Cerebellar nuclear complex (tissue), 1 donor: ENCODE measurements at regions not wholly inside any gene's neighbourhood (a gene's known extent, or its start where the extent isn't known, plus 50 kb on each side); places are given as distances from the start of the nearest gene placed in this dataset.

ENCODE experiments used
- DNase-seq, 2 experiments: peaks; one replicate each; lab custom pipeline; 2025; lab: John Stamatoyannopoulos, UW

- DNase-seq: no peak
Observed at GRCh38 chr2:120455390-120455789, 109.5 kb downstream of the INHBB start.

- no peak for DNase-seq
Observed at GRCh38 chr2:120456867-120457266, 110.9 kb downstream of the INHBB start.

- DNase-seq: no peak
Observed at GRCh38 chr2:120460511-120460910, 114.6 kb downstream of the INHBB start.

- no peak for DNase-seq
Observed at GRCh38 chr2:120461092-120461491, 115.2 kb downstream of the INHBB start.

GRCh38 chr2:120461546-120462537 is 115.9 kb downstream of the INHBB start:
- no peak for DNase-seq

- DNase-seq: no peak
Observed at GRCh38 chr2:120463527-120463926, 117.6 kb downstream of the INHBB start.

GRCh38 chr2:120463996-120464395 is 118.1 kb downstream of the INHBB start:
- no peak for DNase-seq

GRCh38 chr2:120464448-120464931 is 118.6 kb downstream of the INHBB start:
- no peak for DNase-seq

- DNase-seq: no peak
Observed at GRCh38 chr2:120465012-120465700, 119.2 kb downstream of the INHBB start.

- DNase-seq: no peak
Observed at GRCh38 chr2:120465701-120465988, 119.7 kb downstream of the INHBB start.

- no peak for DNase-seq
Observed at GRCh38 chr2:120465989-120466703, 120.2 kb downstream of the INHBB start.

GRCh38 chr2:120466704-120467054 is 120.7 kb downstream of the INHBB start:
- DNase-seq: no peak

GRCh38 chr2:120468136-120468535 is 122.2 kb downstream of the INHBB start:
- DNase-seq: no peak

GRCh38 chr2:120469426-120469825 is 123.5 kb downstream of the INHBB start:
- no peak for DNase-seq

- no peak for DNase-seq
Observed at GRCh38 chr2:120470041-120470965, 124.4 kb downstream of the INHBB start.

GRCh38 chr2:120471166-120471565 is 125.2 kb downstream of the INHBB start:
- DNase-seq: no peak

GRCh38 chr2:120472031-120472430 is 126.1 kb downstream of the INHBB start:
- no peak for DNase-seq

GRCh38 chr2:120472891-120473309 is 127.0 kb downstream of the INHBB start:
- no peak for DNase-seq

- DNase-seq: no peak
Observed at GRCh38 chr2:120473522-120474271, 127.8 kb downstream of the INHBB start.

- DNase-seq: no peak
Observed at GRCh38 chr2:120474486-120474885, 128.6 kb downstream of the INHBB start.

- no peak for DNase-seq
Observed at GRCh38 chr2:120476141-120476540, 130.2 kb downstream of the INHBB start.
